Activated CD4-positive, alpha-beta memory T cell treated with anti-CD3 and anti-CD28 coated beads, Interleukin-2, amount 10 ng/mL, durations not matched to agents 7 days and 5 days (primary cell): ENCODE measurements at regions not wholly inside any gene's neighbourhood (a gene's known extent, or its start where the extent isn't known, plus 50 kb on each side); places are given as distances from the start of the nearest gene placed in this dataset.

ENCODE experiments used
- CTCF ChIA-PET: fragments of 350-600 bp; sonication (Branson Sonifier 250); formaldehyde crosslinking; loops from one replicate; lab custom pipeline; 2021; ENCODE audit warnings: antibody characterized with exemption, inconsistent platforms; lab: Charles Lee
- POLR2A ChIA-PET: fragments of 350-600 bp; sonication (Branson Sonifier 250); formaldehyde crosslinking; loops from one replicate; lab custom pipeline; 2021; ENCODE audit warnings: antibody characterized with exemption; lab: Charles Lee
- DNase-seq: peaks from one replicate; pipeline ENCODE4 v3.0.0-alpha.2; 2020
- H3K27ac Mint-ChIP-seq: one replicate; pipeline ENCODE4 v1.8.0; 2021; ENCODE audit warnings: mild to moderate bottlenecking, mixed read lengths
- H3K27me3 Mint-ChIP-seq: one replicate; pipeline ENCODE4 v1.8.0; 2021; ENCODE audit warnings: mixed read lengths
- H3K36me3 Mint-ChIP-seq: one replicate; pipeline ENCODE4 v1.8.0; 2021; ENCODE audit warnings: low read depth, mixed read lengths
- H3K4me1 Mint-ChIP-seq: one replicate; pipeline ENCODE4 v1.8.0; 2021; ENCODE audit warnings: mixed read lengths
- H3K4me3 Mint-ChIP-seq: one replicate; pipeline ENCODE4 v1.8.0; 2021; ENCODE audit warnings: mild to moderate bottlenecking, mixed read lengths
- H3K9me3 Mint-ChIP-seq: one replicate; pipeline ENCODE4 v1.8.0; 2021; ENCODE audit warnings: mixed read lengths

GRCh38 chr6:77205936-77206335, 257.4 kb downstream of the HTR1B start:
- Mint-ChIP-seq H3K27me3 (no peaks in the 10 kb centered on the region), H3K4me3 (no peak overlapping the region), H3K4me1 (no peaks in the 10 kb centered on the region), H3K27ac (no peak overlapping the region), H3K36me3 (no peaks in the 10 kb centered on the region), H3K9me3 (peaks cover 2% of the 10 kb centered on the region)
- DNase-seq = no peak
- POLR2A ChIA-PET = no interaction called here
- CTCF ChIA-PET = no interaction called here

DNA sequence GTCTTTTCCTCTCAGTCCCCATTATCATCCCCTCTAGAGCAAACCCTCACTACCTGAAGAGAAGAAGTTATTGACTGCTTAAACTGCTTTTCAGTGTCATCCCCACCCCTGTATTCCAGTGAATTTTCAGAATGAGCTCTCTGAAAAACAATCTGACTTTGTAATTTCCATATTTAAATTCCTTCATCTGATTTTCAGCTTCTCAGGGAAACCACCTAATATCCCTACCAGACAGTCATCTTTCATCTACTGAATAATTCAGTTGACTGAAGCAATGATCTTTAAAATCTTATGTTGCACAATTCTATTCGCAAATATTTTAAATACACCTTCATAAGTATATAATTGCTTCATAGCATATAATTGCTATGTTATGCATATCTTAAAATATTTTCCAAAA, 258.7 kb downstream of the HTR1B start:
- ChIA-PET CTCF (no interaction called here), POLR2A (no interaction called here)
- Mint-ChIP-seq H3K27ac (no peak overlapping the region), H3K36me3 (no peaks in the 10 kb centered on the region), H3K4me1 (no peaks in the 10 kb centered on the region), H3K27me3 (no peaks in the 10 kb centered on the region), H3K4me3 (no peak overlapping the region), H3K9me3 (peaks cover 4% of the 10 kb centered on the region)
- DNase-seq = no peak

DNA sequence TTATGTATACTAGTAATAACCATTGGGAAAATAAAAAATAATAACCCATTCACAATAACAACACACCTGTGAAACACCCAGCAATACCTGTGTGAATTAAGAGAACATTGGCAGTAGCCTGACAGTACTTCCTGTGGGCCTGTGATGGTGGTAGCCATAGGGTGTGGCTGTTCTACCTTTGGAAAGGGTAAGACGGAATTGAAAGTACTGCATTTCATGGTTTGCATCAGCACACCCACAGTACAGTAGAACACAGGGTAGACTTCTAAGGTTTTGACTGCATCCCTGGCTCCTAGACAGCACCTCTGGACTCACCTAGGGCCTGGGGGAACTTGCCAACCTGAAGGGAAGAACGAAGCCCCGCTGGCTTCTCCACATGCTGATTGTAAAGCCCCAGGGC, 279.8 kb downstream of the HTR1B start:
- Mint-ChIP-seq H3K4me3 (no peak overlapping the region), H3K27me3 (no peaks in the 10 kb centered on the region), H3K27ac (no peak overlapping the region), H3K4me1 (no peaks in the 10 kb centered on the region), H3K9me3 (peaks cover 2% of the 10 kb centered on the region), H3K36me3 (no peaks in the 10 kb centered on the region)
- CTCF ChIA-PET = no interaction called here
- POLR2A ChIA-PET = no interaction called here
- DNase-seq = no peak

DNA sequence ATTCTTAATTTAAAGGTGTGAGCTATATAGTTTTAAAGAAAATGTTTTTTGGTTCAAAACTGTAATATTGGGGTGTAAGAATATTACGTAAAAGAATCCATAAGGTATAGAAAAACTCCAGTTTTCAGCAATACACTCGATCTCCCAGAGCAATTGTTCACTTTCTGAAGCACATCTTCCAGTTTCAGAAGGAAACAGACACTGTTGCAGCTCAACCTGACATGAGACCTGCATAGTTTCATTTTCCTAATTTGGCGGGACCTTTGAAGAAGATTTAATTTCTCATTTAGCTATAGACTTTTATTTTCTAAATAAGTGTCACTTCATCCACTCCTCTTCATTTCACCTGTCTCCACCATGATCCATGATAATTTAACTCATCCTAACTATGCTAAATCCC, 281.5 kb downstream of the HTR1B start:
- no peaks in the 10 kb centered on the region for H3K36me3 Mint-ChIP-seq
- POLR2A ChIA-PET = no interaction called here

DNA sequence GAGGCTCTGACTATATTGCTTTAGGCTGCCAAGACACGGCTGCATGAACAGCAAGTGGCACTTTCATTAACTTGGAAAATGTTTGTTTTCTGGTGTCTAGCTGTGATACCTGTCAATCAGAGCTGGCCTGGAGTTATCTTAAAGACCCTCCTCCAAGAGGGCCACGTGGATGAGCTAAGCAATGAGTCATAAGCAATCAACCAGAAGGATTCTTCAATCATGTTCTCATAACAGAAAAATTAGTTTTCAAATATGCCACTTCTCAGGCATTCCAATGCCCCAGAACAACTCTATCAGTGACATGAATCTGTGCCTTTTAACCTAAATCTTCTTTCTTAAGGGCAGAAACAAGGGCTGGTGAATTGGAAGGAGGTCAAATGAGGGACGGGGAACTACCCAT, 283.0 kb downstream of the HTR1B start:
- H3K36me3 Mint-ChIP-seq = no peaks in the 10 kb centered on the region
- no peak for DNase-seq
- ChIA-PET CTCF (no interaction called here), POLR2A (no interaction called here)
- no peak overlapping the region for H3K4me3 Mint-ChIP-seq
- no peaks in the 10 kb centered on the region for H3K27me3 Mint-ChIP-seq
- no peaks in the 10 kb centered on the region for H3K4me1 Mint-ChIP-seq
- H3K9me3 Mint-ChIP-seq = peaks cover 1% of the 10 kb centered on the region
- no peak overlapping the region for H3K27ac Mint-ChIP-seq

More for the DNA sequence above, 281.5 kb downstream of the HTR1B start:
- CTCF ChIA-PET = no interaction called here
- Mint-ChIP-seq H3K4me1 (no peaks in the 10 kb centered on the region), H3K4me3 (no peak overlapping the region), H3K9me3 (peaks cover 2% of the 10 kb centered on the region), H3K27me3 (no peaks in the 10 kb centered on the region), H3K27ac (no peak overlapping the region)
- DNase-seq = no peak

DNA sequence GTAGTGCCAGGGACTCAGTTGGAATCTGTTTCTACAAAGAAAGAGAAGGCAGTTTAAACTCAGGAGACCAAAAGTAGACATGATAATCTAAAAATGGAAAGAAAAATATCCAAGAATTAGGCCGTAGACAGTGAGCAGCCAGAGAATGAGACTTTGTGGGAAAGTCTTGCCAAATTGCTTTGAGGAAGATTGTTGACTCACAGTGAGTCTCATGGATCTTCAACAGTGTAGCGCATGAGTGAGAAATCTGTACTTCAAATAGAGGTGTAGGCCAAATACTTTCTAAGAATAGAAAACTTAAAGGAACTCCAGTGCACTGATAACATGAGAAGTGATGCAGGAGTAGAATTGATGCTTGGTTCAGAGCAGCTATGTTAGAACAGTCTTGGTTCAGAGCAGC, 284.5 kb downstream of the HTR1B start:
- ChIA-PET POLR2A (no interaction called here), CTCF (no interaction called here)
- H3K9me3 Mint-ChIP-seq = peaks cover 2% of the 10 kb centered on the region
- no peak for DNase-seq
- H3K27ac Mint-ChIP-seq = no peak overlapping the region
- no peaks in the 10 kb centered on the region for H3K27me3 Mint-ChIP-seq
- H3K4me3 Mint-ChIP-seq = no peak overlapping the region
- H3K4me1 Mint-ChIP-seq = no peaks in the 10 kb centered on the region
- H3K36me3 Mint-ChIP-seq = no peaks in the 10 kb centered on the region

- POLR2A ChIA-PET = no interaction called here
- CTCF ChIA-PET = no interaction called here
- Mint-ChIP-seq H3K27me3 (no peaks in the 10 kb centered on the region), H3K36me3 (no peaks in the 10 kb centered on the region), H3K4me3 (no peak overlapping the region), H3K9me3 (peaks cover 11% of the 10 kb centered on the region), H3K4me1 (no peaks in the 10 kb centered on the region), H3K27ac (no peak overlapping the region)
- no peak for DNase-seq
Observed at GRCh38 chr6:77177470-77177869, 285.8 kb downstream of the HTR1B start.

DNA sequence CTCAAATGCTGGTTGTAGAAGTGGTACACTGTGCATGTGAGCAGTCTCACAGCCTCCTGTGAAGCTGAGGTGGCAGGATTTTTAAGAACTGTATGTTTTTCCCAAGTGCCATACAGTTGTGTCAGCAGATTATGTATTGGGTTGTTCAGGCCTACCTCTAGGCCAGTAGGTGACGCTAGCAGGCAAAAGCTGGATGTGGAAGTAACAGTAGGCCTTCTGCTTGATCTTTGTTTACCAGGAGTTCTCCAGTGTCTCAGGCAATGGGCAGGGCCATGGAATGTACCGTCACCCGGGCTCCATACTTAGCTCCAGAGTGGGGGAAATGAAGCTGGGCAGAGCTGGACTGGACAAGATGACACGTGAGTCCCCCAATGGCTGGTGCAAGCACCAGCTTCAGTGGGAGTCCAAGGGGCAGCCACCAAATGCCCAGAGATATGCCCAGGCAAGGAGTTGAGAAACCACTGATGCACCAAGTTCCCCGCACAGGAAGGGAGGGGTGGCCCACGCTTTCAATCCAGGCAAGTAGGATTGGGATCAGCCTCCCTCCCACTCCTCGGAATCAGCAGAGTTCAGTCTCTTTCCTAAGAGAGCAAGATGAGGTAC, 289.7 kb downstream of the HTR1B start:
- no peaks in the 10 kb centered on the region for H3K36me3 Mint-ChIP-seq
- ChIA-PET CTCF (no interaction called here), POLR2A (no interaction called here)
- H3K9me3 Mint-ChIP-seq = peaks cover 14% of the 10 kb centered on the region
- no peaks in the 10 kb centered on the region for H3K27me3 Mint-ChIP-seq
- H3K27ac Mint-ChIP-seq = no peak overlapping the region
- no peak for DNase-seq
- H3K4me1 Mint-ChIP-seq = no peaks in the 10 kb centered on the region
- H3K4me3 Mint-ChIP-seq = no peak overlapping the region

GRCh38 chr6:77172578-77172977, 290.7 kb downstream of the HTR1B start:
- peaks cover 20% of the 10 kb centered on the region for H3K9me3 Mint-ChIP-seq
- H3K4me1 Mint-ChIP-seq = no peaks in the 10 kb centered on the region
- CTCF ChIA-PET = no interaction called here
- POLR2A ChIA-PET = no interaction called here
- H3K4me3 Mint-ChIP-seq = no peak overlapping the region
- H3K27ac Mint-ChIP-seq = no peak overlapping the region
- DNase-seq = no peak
- no peaks in the 10 kb centered on the region for H3K36me3 Mint-ChIP-seq
- no peaks in the 10 kb centered on the region for H3K27me3 Mint-ChIP-seq

DNA sequence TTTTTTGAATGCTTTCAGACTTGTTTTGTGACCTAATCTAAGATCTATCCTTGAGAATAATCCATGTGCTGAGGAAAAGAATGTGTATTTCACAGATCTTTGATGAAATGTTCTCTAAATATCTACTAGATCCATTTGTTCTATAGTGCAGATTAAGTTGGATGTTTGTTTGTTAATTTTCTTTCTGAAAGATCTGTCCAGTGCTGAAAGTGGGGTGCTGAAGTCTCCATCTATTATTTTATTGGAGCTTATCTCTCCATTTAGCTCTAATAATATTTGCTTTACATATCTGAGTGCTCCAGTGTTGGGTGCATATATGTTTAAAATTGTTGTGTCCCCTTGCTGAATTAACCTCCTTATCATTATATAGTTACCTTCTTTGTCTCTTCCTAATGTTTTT, 303.6 kb downstream of the HTR1B start:
- Mint-ChIP-seq H3K4me3 (no peak overlapping the region), H3K27ac (no peak overlapping the region), H3K9me3 (no peaks in the 10 kb centered on the region), H3K36me3 (no peaks in the 10 kb centered on the region), H3K27me3 (no peaks in the 10 kb centered on the region), H3K4me1 (no peaks in the 10 kb centered on the region)
- CTCF ChIA-PET = no interaction called here
- DNase-seq = no peak
- POLR2A ChIA-PET = no interaction called here

DNA sequence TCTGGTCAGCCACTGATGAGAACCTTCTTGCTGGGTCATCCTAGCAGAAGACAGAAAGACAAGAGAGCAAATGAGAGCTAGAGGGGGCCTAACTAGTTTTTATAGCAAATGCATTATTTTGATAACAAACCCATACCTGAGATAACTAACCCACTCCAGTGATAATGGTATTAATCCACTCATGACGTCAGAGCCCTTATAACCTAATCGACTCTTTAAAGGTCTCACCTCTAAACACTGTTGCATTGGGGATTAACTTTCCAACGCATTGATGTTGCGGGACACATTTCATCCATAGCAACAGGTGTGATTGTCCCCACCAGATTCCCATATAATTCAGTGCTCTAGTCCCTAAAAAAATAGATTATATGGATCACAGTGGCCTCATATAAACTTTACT, 312.1 kb downstream of the HTR1B start:
- no peaks in the 10 kb centered on the region for H3K9me3 Mint-ChIP-seq
- DNase-seq = no peak
- H3K27me3 Mint-ChIP-seq = no peaks in the 10 kb centered on the region
- no peak overlapping the region for H3K4me3 Mint-ChIP-seq
- no peaks in the 10 kb centered on the region for H3K4me1 Mint-ChIP-seq
- no peak overlapping the region for H3K27ac Mint-ChIP-seq
- POLR2A ChIA-PET = no interaction called here
- H3K36me3 Mint-ChIP-seq = no peaks in the 10 kb centered on the region
- CTCF ChIA-PET = no interaction called here

GRCh38 chr6:77150736-77151135, 312.6 kb downstream of the HTR1B start:
- Mint-ChIP-seq H3K27ac (no peak overlapping the region), H3K36me3 (no peaks in the 10 kb centered on the region), H3K4me3 (no peak overlapping the region), H3K27me3 (no peaks in the 10 kb centered on the region), H3K9me3 (no peaks in the 10 kb centered on the region), H3K4me1 (no peaks in the 10 kb centered on the region)
- ChIA-PET POLR2A (no interaction called here), CTCF (no interaction called here)
- no peak for DNase-seq

DNA sequence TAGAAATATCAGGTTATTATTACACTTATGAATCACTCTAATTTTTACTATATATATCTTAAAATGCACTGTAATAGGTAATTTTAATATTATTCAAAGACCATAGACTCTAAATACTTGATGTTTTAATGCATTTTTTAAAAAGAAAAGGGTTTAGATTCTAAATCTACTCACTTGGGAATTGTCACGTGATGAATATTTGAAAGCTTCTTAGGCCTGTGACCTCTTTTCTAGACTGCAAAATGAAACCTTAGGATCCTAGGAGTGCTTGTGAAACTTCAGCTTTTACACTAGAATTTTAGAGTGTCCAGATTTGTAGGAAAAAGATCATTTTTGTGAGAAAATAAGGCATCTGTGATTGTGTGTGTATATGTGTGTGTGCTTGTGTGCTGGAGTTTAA, 318.0 kb downstream of the HTR1B start:
- Mint-ChIP-seq H3K4me1 (no peaks in the 10 kb centered on the region), H3K9me3 (no peaks in the 10 kb centered on the region), H3K4me3 (no peak overlapping the region), H3K36me3 (no peaks in the 10 kb centered on the region), H3K27ac (no peak overlapping the region), H3K27me3 (no peaks in the 10 kb centered on the region)
- DNase-seq = no peak
- POLR2A ChIA-PET = no interaction called here
- CTCF ChIA-PET = no interaction called here

GRCh38 chr6:77143659-77144447, 319.4 kb downstream of the HTR1B start:
- ChIA-PET CTCF (no interaction called here), POLR2A (no interaction called here)
- Mint-ChIP-seq H3K27me3 (no peaks in the 10 kb centered on the region), H3K27ac (no peak overlapping the region), H3K36me3 (no peaks in the 10 kb centered on the region), H3K4me3 (no peak overlapping the region), H3K4me1 (no peaks in the 10 kb centered on the region), H3K9me3 (no peaks in the 10 kb centered on the region)
- DNase-seq = no peak
